HG03565 (cell line): ENCODE measurements at regions not wholly inside any gene's neighbourhood (a gene's known extent, or its start where the extent isn't known, plus 50 kb on each side); places are given as distances from the start of the nearest gene placed in this dataset.
A peak's percentile ranks its signal among the peaks of the same experiment; 100 is the strongest.

Experiments used
- ATAC-seq: cut with Tn5 transposase; IDR thresholded peaks from one replicate; pipeline ENCODE4 v1.9.1; 2021; ENCODE audit warnings: mild to moderate bottlenecking, moderate library complexity; ENCODE audit not compliant: unreplicated experiment

- ATAC-seq = no peak
Measured at GRCh38 chr12:39127401-39127800, 222.0 kb upstream of the CPNE8 start.

- ATAC-seq = no peak
Measured at GRCh38 chr12:39125566-39125965, 220.2 kb upstream of the CPNE8 start.

- ATAC-seq = no peak
Measured at GRCh38 chr12:39124768-39125167, 219.4 kb upstream of the CPNE8 start.

- ATAC-seq = no peak
Measured at GRCh38 chr12:39123580-39124253, 218.3 kb upstream of the CPNE8 start.

- ATAC-seq = no peak
Measured at GRCh38 chr12:39122562-39123204, 217.3 kb upstream of the CPNE8 start.

- ATAC-seq = no peak
Measured at GRCh38 chr12:39116861-39117260, 211.5 kb upstream of the CPNE8 start.

- ATAC-seq = no peak
Measured at GRCh38 chr12:39112064-39112463, 206.7 kb upstream of the CPNE8 start.

- no peak for ATAC-seq
Measured at GRCh38 chr12:39105111-39105510, 199.7 kb upstream of the CPNE8 start.

GRCh38 chr12:39103552-39104165 lies 198.3 kb upstream of the CPNE8 start:
- ATAC-seq = peak; percentile 96

- ATAC-seq = no peak
Measured at GRCh38 chr12:39102474-39103209, 197.3 kb upstream of the CPNE8 start.

GRCh38 chr12:39095636-39096330 lies 190.4 kb upstream of the CPNE8 start:
- ATAC-seq = no peak

GRCh38 chr12:39081910-39082309 lies 176.5 kb upstream of the CPNE8 start:
- no peak for ATAC-seq

- ATAC-seq = no peak
Measured at GRCh38 chr12:39077226-39077625, 171.8 kb upstream of the CPNE8 start.

- ATAC-seq = no peak
Measured at GRCh38 chr12:39074063-39074462, 168.7 kb upstream of the CPNE8 start.

- no peak for ATAC-seq
Measured at GRCh38 chr12:39072658-39073057, 167.3 kb upstream of the CPNE8 start.

GRCh38 chr12:39071611-39072010 lies 166.2 kb upstream of the CPNE8 start:
- ATAC-seq = no peak

- no peak for ATAC-seq
Measured at GRCh38 chr12:39070775-39071174, 165.4 kb upstream of the CPNE8 start.

- no peak for ATAC-seq
Measured at GRCh38 chr12:39065455-39065854, 160.1 kb upstream of the CPNE8 start.

- ATAC-seq = no peak
Measured at GRCh38 chr12:39064708-39065107, 159.3 kb upstream of the CPNE8 start.

GRCh38 chr12:39062266-39062996 lies 157.0 kb upstream of the CPNE8 start:
- no peak for ATAC-seq
